H1 (cell line): ENCODE measurements at regions not wholly inside any gene's neighbourhood (a gene's known extent, or its start where the extent isn't known, plus 50 kb on each side); places are given as distances from the start of the nearest gene placed in this dataset.

Experiments
- EP300 ChIP-seq, 2 experiments: IDR thresholded peaks; 1 replicate in 1 of 2; 2 replicates in 1 of 2; pipeline ENCODE4 v1.6.1; 2011 to 2012; ENCODE audit warnings: low read depth in 2 of 2, low read length in 2 of 2, mild to moderate bottlenecking in 2 of 2, borderline replicate concordance in 1 of 2, inconsistent platforms in 1 of 2, moderate library complexity in 1 of 2
- HDAC2 ChIP-seq, 2 experiments: fragments of 300-600 bp in 1 of 2; sonication (generic) in 1 of 2; IDR thresholded peaks; 2 replicates each; pipeline ENCODE4 v1.6.1; 2011 to 2012; ENCODE audit warnings: low read depth in 2 of 2, low read length in 2 of 2, mild to moderate bottlenecking in 2 of 2, moderate library complexity in 2 of 2, borderline replicate concordance in 1 of 2, inconsistent platforms in 1 of 2
- POLR2A ChIP-seq, 2 experiments: IDR thresholded peaks; 1 replicate in 1 of 2; 2 replicates in 1 of 2; pipeline ENCODE4 v1.6.1; 2011; ENCODE audit warnings: low read depth in 2 of 2, low read length in 2 of 2, mild to moderate bottlenecking in 2 of 2; ENCODE audit errors: control extremely low read depth in 1 of 2
- RAD21 ChIP-seq, 2 experiments: IDR thresholded peaks in 1 of 2; conservative IDR thresholded peaks in 1 of 2; 2 replicates each; pipeline ENCODE4 v1.6.1; 2011; ENCODE audit warnings: low read depth in 2 of 2, low read length in 2 of 2, improper control_type of control experiment in 1 of 2, inconsistent platforms in 1 of 2, mild to moderate bottlenecking in 1 of 2, moderate library complexity in 1 of 2
- SP4 ChIP-seq: IDR thresholded peaks from 2 replicates; pipeline ENCODE4 v1.6.1; 2012; ENCODE audit warnings: low read length, inconsistent platforms
- TAF1 ChIP-seq: IDR thresholded peaks from 2 replicates; pipeline ENCODE4 v1.6.1; 2011; ENCODE audit warnings: mild to moderate bottlenecking, low read depth, low read length
- TAF7 ChIP-seq: optimal IDR thresholded peaks from 2 replicates; pipeline ENCODE3; 2011; ENCODE audit warnings: low read depth, mild to moderate bottlenecking, inconsistent platforms, low read length, moderate library complexity, borderline replicate concordance
- YY1 ChIP-seq: IDR thresholded peaks from 2 replicates; pipeline ENCODE4 v1.6.1; 2011; ENCODE audit warnings: low read depth, mild to moderate bottlenecking, low read length
- ZNF274 ChIP-seq: IDR thresholded peaks from 2 replicates; pipeline ENCODE4 v1.7.0; 2012; ENCODE audit warnings: low read length, borderline replicate concordance; ENCODE audit errors: extremely low read depth
- TF ChIP-seq, protein P1 (sequence below): IDR thresholded peaks from 2 replicates; pipeline ENCODE4 v1.6.1; 2011; ENCODE audit warnings: low read depth, mild to moderate bottlenecking, low read length; ENCODE audit not compliant: insufficient read depth
- TF ChIP-seq, protein P2 (sequence below), 3 experiments: IDR thresholded peaks; 1 replicate in 2 of 3; 2 replicates in 1 of 3; pipeline versions ENCODE4 v1.5.1 to v1.6.1; 2011; ENCODE audit warnings: low read length in 3 of 3, mild to moderate bottlenecking in 3 of 3, inconsistent platforms in 2 of 3, low read depth in 1 of 3, moderate library complexity in 1 of 3; ENCODE audit not compliant: insufficient read depth in 1 of 3; ENCODE audit errors: control extremely low read depth in 1 of 3
- TF ChIP-seq, protein P3 (sequence below): IDR thresholded peaks from 2 replicates; pipeline ENCODE4 v1.6.1; 2012; ENCODE audit warnings: inconsistent platforms

DNA sequence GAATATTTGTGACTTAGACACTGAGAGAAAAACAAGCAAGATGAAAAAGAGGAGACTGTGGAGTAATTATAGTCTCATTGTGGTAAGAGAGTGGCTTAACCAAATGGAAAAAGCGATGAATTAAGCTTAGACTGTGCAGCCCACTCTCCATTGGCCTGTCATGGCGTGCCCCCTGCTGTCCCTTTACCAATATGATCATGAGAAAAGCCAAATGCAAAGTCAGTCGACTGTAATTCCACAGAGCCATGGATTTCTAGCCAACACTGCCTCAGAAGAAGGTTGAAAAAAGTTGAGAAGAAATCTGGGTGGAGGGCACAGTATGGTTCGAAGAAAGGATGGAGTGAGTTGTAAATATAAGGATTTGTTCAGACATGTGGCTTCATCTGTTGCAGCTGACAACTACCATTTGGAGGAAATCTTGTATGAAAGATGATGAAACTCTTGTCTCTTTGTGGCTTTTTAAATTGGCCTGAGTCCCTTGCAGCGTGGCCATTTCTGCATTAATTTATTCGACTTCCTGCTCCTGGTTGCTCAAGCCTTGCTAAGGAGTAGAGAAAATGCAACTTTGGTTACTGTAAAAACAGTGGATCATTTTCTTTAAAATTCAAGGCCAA is 251.4 kb downstream of the DOK5 start:
- TF ChIP-seq POLR2A (IDR thresholded peaks at IDR 0.05; ENCODE audit: control extremely low read depth in 1 of 2, low read depth in 2 of 2, low read length in 2 of 2) = no peak
- no peak for TF ChIP-seq TAF1
- TF ChIP-seq, protein P1, sequence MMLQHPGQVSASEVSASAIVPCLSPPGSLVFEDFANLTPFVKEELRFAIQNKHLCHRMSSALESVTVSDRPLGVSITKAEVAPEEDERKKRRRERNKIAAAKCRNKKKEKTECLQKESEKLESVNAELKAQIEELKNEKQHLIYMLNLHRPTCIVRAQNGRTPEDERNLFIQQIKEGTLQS = no peak
- TF ChIP-seq HDAC2 (IDR thresholded peaks at IDR 0.05; ENCODE audit: borderline replicate concordance in 1 of 2, low read depth in 2 of 2, low read length in 2 of 2) = no peak
- no peak for TF ChIP-seq ZNF274
- TF ChIP-seq, protein P2, sequence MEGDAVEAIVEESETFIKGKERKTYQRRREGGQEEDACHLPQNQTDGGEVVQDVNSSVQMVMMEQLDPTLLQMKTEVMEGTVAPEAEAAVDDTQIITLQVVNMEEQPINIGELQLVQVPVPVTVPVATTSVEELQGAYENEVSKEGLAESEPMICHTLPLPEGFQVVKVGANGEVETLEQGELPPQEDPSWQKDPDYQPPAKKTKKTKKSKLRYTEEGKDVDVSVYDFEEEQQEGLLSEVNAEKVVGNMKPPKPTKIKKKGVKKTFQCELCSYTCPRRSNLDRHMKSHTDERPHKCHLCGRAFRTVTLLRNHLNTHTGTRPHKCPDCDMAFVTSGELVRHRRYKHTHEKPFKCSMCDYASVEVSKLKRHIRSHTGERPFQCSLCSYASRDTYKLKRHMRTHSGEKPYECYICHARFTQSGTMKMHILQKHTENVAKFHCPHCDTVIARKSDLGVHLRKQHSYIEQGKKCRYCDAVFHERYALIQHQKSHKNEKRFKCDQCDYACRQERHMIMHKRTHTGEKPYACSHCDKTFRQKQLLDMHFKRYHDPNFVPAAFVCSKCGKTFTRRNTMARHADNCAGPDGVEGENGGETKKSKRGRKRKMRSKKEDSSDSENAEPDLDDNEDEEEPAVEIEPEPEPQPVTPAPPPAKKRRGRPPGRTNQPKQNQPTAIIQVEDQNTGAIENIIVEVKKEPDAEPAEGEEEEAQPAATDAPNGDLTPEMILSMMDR (IDR thresholded peaks at IDR 0.05; ENCODE audit: control extremely low read depth in 1 of 3, insufficient read depth in 1 of 3, low read depth in 1 of 3, low read length in 3 of 3) = no peak
- TF ChIP-seq YY1 = no peak
- no peak for TF ChIP-seq EP300 (IDR thresholded peaks at IDR 0.05; ENCODE audit: borderline replicate concordance in 1 of 2, low read depth in 2 of 2, low read length in 2 of 2)
- TF ChIP-seq SP4 = no peak
- TF ChIP-seq, protein P3, sequence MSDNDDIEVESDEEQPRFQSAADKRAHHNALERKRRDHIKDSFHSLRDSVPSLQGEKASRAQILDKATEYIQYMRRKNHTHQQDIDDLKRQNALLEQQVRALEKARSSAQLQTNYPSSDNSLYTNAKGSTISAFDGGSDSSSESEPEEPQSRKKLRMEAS = no peak
- no peak for TF ChIP-seq RAD21 (IDR thresholded peaks at IDR 0.05 in 1 of 2, conservative IDR thresholded peaks at IDR 0.05 in 1 of 2; ENCODE audit: low read depth in 2 of 2, low read length in 2 of 2)
- TF ChIP-seq TAF7 = no peak
